Neural progenitor cell (in vitro differentiated cells): ENCODE measurements at regions not wholly inside any gene's neighbourhood (a gene's known extent, or its start where the extent isn't known, plus 50 kb on each side); places are given as distances from the start of the nearest gene placed in this dataset.

Source experiments
- EZH2 ChIP-seq: fragments of 200-600 bp; sonication (generic); IDR thresholded peaks from 2 replicates; pipeline ENCODE4 v1.6.1; 2017; ENCODE audit warnings: antibody characterized with exemption, mild to moderate bottlenecking, moderate library complexity
- EZH2phosphoT487 ChIP-seq: fragments of 200-600 bp; sonication (generic); IDR thresholded peaks from 2 replicates; pipeline ENCODE4 v1.6.1; 2017; ENCODE audit warnings: antibody characterized with exemption
- TF ChIP-seq, protein P1 (sequence below): fragments of 200-600 bp; sonication (generic); IDR thresholded peaks from 2 replicates; pipeline ENCODE4 v1.5.1; 2017; ENCODE audit warnings: antibody characterized with exemption, mild to moderate bottlenecking

DNA sequence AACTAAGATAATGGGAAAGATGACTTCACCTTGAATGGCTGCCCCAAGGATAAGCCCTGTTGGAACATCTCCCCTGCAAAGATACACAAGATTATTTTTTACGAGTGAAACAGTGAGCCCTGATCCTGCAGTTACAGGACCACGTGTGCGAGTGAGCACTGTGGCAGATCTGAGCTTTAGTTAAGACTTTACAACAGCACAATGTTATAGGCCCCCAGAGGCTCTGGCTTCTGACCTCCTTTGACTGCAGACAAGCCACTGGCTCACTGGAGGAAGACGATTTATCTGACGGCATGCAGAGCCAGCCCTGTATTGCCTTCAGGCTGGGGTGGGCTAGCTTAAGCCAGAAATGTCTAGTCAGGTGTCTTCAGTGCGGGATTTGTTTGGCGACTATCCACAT is 174.4 kb downstream of the ARRDC4 start:
- TF ChIP-seq EZH2: no peak
- TF ChIP-seq, protein P1, sequence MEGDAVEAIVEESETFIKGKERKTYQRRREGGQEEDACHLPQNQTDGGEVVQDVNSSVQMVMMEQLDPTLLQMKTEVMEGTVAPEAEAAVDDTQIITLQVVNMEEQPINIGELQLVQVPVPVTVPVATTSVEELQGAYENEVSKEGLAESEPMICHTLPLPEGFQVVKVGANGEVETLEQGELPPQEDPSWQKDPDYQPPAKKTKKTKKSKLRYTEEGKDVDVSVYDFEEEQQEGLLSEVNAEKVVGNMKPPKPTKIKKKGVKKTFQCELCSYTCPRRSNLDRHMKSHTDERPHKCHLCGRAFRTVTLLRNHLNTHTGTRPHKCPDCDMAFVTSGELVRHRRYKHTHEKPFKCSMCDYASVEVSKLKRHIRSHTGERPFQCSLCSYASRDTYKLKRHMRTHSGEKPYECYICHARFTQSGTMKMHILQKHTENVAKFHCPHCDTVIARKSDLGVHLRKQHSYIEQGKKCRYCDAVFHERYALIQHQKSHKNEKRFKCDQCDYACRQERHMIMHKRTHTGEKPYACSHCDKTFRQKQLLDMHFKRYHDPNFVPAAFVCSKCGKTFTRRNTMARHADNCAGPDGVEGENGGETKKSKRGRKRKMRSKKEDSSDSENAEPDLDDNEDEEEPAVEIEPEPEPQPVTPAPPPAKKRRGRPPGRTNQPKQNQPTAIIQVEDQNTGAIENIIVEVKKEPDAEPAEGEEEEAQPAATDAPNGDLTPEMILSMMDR: no peak
- TF ChIP-seq EZH2phosphoT487: no peak
